ENCODE measurements at regions not wholly inside any gene's neighbourhood (a gene's known extent, or its start where the extent isn't known, plus 50 kb on each side); places are given as distances from the start of the nearest gene placed in this dataset.

DNA sequence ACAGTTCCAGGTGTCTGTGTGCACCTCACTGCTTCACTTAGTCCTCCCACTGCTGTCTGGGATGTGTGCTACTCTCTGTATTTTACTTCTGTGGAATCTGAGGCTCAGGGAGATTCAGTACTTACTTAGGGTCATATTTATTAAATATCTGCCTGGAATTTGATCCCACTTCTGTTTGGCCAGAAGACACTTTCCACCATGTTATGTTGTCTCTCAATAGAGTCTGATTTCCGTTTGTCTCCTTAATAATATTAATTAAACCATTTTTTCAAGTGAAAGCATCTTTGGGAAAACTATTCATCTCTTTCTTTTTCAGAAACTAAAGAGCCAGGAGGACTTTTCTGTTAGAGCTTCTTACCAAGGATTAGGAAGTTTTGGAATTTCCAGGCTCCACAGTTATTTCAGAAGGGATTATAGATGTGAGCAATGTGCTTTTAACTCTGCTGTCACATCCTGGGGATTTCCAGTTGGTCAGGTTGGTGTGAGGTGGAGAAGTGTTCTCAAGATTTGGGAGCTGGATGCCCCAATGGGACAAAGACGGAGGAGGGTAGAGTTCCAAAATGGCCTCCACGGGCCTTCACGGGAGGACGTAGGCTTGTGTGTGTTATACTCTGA lies 156.8 kb upstream of the RALGAPA2 start:
- H3K4me2 ChIP-seq: no peak overlapping the region
- H3K4me1 ChIP-seq: no peaks in the 10 kb centered on the region
- ChIA-PET CTCF (interaction anchor here (1.0 to 1.2 kb wide), 3 partner anchors 9 to 746 kb away, joined by 3 to 5 read pairs (median 3); no protein-coding TSS in a partner anchor), POLR2A (no interaction called here)
- no peak for DNase-seq (ENCODE audit: low read depth in 1 of 2, low spot score in 1 of 2)
- no peak overlapping the region for H3K27ac ChIP-seq
- ATAC-seq: no peak
- H3K9me3 ChIP-seq: no peaks in the 10 kb centered on the region
- no peak overlapping the region for H3K4me3 ChIP-seq
- TF ChIP-seq CBX8 (IDR thresholded peaks at IDR 0.05): peak; percentile 75; the same call in 1 of the 2 replicates
- TF ChIP-seq BHLHE40 (IDR thresholded peaks at IDR 0.05; ENCODE audit: low read depth, low read length): no peak
- peak; percentile 87; the same call in 1 of the 2 replicates for TF ChIP-seq RNF2 (IDR thresholded peaks at IDR 0.05; ENCODE audit: borderline replicate concordance, low read depth)
- FAIRE-seq: no peak
- WGBS (ENCODE audit: missing lambda C conversion rate): 70% methylated on average over 5 of the region's 5 CpGs

DNA sequence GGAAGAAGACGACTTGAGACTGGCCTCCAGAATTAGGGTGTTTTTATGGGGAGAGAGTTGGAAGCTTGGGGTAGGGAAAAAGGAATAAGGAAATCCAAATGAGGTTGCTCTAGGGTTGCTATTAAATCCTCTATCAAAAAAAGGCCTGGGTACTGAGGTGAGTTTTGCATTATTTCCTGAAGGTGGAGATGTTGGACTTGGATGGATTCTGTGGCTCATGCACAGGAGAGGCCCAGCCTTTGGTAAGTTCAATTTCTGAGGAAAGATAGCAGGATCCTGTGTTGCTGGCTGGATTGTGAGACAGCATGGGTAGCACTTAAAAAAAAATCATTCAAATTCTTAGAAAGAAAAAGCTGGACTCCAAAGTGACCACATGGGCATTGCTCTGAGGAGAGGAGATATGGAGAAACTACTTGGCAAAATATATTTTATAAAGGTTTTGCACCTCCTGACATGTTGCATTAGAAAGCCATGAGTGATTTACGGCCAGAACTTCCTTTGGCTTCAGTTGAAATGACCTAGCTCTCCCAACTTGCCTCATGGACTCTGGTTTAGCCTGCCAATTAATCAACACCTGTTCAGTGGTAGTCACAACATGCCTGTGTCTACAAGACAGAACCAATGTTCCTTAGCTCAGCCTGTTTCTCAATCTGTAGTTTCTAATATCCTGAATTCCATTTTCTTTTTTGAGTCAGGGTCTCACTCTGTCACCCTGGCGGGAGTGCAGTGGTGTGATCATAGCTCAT lies 152.1 kb upstream of the RALGAPA2 start:
- 11% methylated on average over 3 of the region's 3 CpGs for WGBS (ENCODE audit: missing lambda C conversion rate)
- Histone ChIP-seq H3K9me3 (no peaks in the 10 kb centered on the region), H3K4me2 (no peak overlapping the region), H3K27ac (no peak overlapping the region), H3K4me3 (no peak overlapping the region), H3K4me1 (no peaks in the 10 kb centered on the region)
- POLR2A ChIA-PET: no interaction called here
- DNase-seq (ENCODE audit: low read depth in 1 of 2, low spot score in 1 of 2): peak; percentile 40 to 50
- CTCF ChIA-PET: interaction anchor here (0.6 to 4.1 kb wide), 25 partner anchors 8 to 778 kb away, joined by 3 to 34 read pairs (median 4); no protein-coding TSS in a partner anchor
- peak; percentile 18 for FAIRE-seq
- TF ChIP-seq, protein P1, sequence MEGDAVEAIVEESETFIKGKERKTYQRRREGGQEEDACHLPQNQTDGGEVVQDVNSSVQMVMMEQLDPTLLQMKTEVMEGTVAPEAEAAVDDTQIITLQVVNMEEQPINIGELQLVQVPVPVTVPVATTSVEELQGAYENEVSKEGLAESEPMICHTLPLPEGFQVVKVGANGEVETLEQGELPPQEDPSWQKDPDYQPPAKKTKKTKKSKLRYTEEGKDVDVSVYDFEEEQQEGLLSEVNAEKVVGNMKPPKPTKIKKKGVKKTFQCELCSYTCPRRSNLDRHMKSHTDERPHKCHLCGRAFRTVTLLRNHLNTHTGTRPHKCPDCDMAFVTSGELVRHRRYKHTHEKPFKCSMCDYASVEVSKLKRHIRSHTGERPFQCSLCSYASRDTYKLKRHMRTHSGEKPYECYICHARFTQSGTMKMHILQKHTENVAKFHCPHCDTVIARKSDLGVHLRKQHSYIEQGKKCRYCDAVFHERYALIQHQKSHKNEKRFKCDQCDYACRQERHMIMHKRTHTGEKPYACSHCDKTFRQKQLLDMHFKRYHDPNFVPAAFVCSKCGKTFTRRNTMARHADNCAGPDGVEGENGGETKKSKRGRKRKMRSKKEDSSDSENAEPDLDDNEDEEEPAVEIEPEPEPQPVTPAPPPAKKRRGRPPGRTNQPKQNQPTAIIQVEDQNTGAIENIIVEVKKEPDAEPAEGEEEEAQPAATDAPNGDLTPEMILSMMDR (IDR thresholded peaks at IDR 0.05): peak; percentile 38; the same call in 2 of the 3 replicates
- TF ChIP-seq RAD21 (conservative IDR thresholded peaks at IDR 0.05 in 1 of 2, IDR thresholded peaks at IDR 0.05 in 1 of 2) (peak; percentile 54 to 60; a peak in 4 of 5 replicates), ZFP36 (IDR thresholded peaks at IDR 0.05; ENCODE audit: borderline replicate concordance, partially characterized antibody) (no peak), JUNB (IDR thresholded peaks at IDR 0.05) (no peak)
- peak; percentile 65 to 71; a peak in 5 of 6 replicates for ATAC-seq

DNA sequence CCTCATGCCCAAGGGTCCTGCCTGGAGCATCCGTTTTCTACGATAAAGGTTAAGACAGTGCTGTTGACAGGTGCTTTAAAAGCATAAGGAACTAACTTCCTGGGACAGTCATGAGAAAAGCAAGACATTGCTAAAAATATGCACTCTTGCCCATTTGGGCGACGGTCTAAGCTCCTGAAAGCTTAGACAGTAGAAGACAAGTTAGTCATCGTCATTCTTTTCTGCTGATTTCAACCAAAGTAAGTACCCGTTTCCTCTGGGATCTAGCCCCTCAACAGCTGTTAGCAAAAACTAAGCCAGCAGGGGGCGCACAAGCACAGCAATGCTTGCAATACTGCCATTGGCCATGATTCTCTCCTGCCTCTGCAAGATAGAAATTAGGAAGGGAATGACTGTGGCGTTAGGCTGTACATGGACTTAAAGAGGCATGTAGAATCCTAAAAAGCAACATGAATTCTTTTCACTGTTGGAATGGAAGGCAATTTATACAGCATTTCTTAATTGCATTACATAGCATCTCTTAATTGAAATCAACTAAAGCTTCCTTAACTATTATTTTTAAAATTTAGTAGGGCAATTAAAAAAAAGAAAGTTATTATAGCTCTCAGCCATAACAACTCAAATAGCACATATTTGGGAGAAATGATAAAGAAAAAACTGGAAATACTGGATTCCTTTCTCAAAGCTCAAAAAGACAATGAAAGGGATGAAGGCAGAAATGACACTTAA lies 147.8 kb upstream of the RALGAPA2 start:
- Histone ChIP-seq H3K4me3 (no peak overlapping the region), H3K4me1 (no peaks in the 10 kb centered on the region), H3K9me3 (no peaks in the 10 kb centered on the region), H3K27ac (no peak overlapping the region), H3K4me2 (no peak overlapping the region)
- ChIA-PET POLR2A (no interaction called here), CTCF (interaction anchor here (0.6 to 5.7 kb wide), 74 partner anchors 8 to 859 kb away, joined by 3 to 128 read pairs (median 4); partner anchors contain the start of genes KIZ and NKX2-2)
- peak; percentile 93 to 97 for ATAC-seq
- TF ChIP-seq, protein P1 (IDR thresholded peaks at IDR 0.05): peak; percentile 95
- no peak for TF ChIP-seq MAZ (IDR thresholded peaks at IDR 0.05; ENCODE audit: borderline replicate concordance, low read depth, low read length)
- no peak for TF ChIP-seq TP53 (CRISPR knock-in tag; IDR thresholded peaks at IDR 0.05)
- no peak for TF ChIP-seq ZNF302 (CRISPR knock-in tag; IDR thresholded peaks at IDR 0.05)
- no peak for TF ChIP-seq RFX5 (IDR thresholded peaks at IDR 0.05)
- peak; percentile 87 for TF ChIP-seq SMC3 (IDR thresholded peaks at IDR 0.05)
- peak; percentile 53 for TF ChIP-seq MAFK (IDR thresholded peaks at IDR 0.05; ENCODE audit: partially characterized antibody)
- TF ChIP-seq RAD21 (conservative IDR thresholded peaks at IDR 0.05 in 1 of 2, IDR thresholded peaks at IDR 0.05 in 1 of 2): peak; percentile 81 to 88
- no peak for TF ChIP-seq RCOR1 (IDR thresholded peaks at IDR 0.05; ENCODE audit: low read depth, low read length)
- DNase-seq (ENCODE audit: low read depth in 1 of 2, low spot score in 1 of 2): peak; percentile 87 to 92
- WGBS (ENCODE audit: missing lambda C conversion rate): 14% methylated on average over 8 of the region's 8 CpGs
- peak; percentile 78 for FAIRE-seq
